Sigmoid colon (tissue), 4 donors: ENCODE measurements at regions not wholly inside any gene's neighbourhood (a gene's known extent, or its start where the extent isn't known, plus 50 kb on each side); places are given as distances from the start of the nearest gene placed in this dataset.
A peak's percentile ranks its signal among the peaks of the same experiment; 100 is the strongest.

ENCODE experiments used
- EP300 ChIP-seq, 4 donors: sonication (generic); formaldehyde crosslinking; IDR thresholded peaks; one replicate each; pipeline ENCODE4 v1.6.1; 2017; ENCODE audit warnings: antibody characterized with exemption in 4 of 4
- POLR2A ChIP-seq, 2 donors: fragments of 450-650 bp; IDR thresholded peaks; one replicate each; pipeline ENCODE4 v1.6.1; 2016; ENCODE audit warnings: antibody characterized with exemption in 2 of 2, mild to moderate bottlenecking in 2 of 2, moderate library complexity in 2 of 2
- POLR2AphosphoS5 ChIP-seq, 4 donors: sonication (generic); formaldehyde crosslinking; IDR thresholded peaks; one replicate each; pipeline ENCODE4 v1.6.1; 2017; ENCODE audit warnings: antibody characterized with exemption in 4 of 4
- TF ChIP-seq, protein P1 (sequence below), 4 experiments: fragments of 450-650 bp in 3 of 4; fragments of 200-600 bp in 1 of 4; IDR thresholded peaks; one replicate each; pipeline ENCODE4 v1.5.1; 2016 to 2019; ENCODE audit warnings: antibody characterized with exemption in 4 of 4, mild to moderate bottlenecking in 3 of 4, moderate library complexity in 2 of 4

- TF ChIP-seq, protein P1, sequence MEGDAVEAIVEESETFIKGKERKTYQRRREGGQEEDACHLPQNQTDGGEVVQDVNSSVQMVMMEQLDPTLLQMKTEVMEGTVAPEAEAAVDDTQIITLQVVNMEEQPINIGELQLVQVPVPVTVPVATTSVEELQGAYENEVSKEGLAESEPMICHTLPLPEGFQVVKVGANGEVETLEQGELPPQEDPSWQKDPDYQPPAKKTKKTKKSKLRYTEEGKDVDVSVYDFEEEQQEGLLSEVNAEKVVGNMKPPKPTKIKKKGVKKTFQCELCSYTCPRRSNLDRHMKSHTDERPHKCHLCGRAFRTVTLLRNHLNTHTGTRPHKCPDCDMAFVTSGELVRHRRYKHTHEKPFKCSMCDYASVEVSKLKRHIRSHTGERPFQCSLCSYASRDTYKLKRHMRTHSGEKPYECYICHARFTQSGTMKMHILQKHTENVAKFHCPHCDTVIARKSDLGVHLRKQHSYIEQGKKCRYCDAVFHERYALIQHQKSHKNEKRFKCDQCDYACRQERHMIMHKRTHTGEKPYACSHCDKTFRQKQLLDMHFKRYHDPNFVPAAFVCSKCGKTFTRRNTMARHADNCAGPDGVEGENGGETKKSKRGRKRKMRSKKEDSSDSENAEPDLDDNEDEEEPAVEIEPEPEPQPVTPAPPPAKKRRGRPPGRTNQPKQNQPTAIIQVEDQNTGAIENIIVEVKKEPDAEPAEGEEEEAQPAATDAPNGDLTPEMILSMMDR (IDR thresholded peaks at IDR 0.05) = peak; percentile 73 to 79 (median 76)
- TF ChIP-seq POLR2AphosphoS5 (IDR thresholded peaks at IDR 0.05) (peak; percentile 25 to 73 (median 42)), POLR2A (IDR thresholded peaks at IDR 0.05) (no peak), EP300 (IDR thresholded peaks at IDR 0.05) (no peak)
These were observed 50.5 kb upstream of the FOXK1 start for GRCh38 chr7:4631380-4632179.
